ENCODE measurements at regions not wholly inside any gene's neighbourhood (a gene's known extent, or its start where the extent isn't known, plus 50 kb on each side); places are given as distances from the start of the nearest gene placed in this dataset.

- H3K36me3 ChIP-seq (ENCODE audit: control insufficient read depth in 2 of 2, extremely low read depth in 1 of 2, insufficient read depth in 2 of 2, low read length in 2 of 2) = no peaks in the 10 kb centered on the region
- H3K79me2 ChIP-seq (ENCODE audit: control insufficient read depth, insufficient read depth, low read length) = no peaks in the 10 kb centered on the region
- POLR2A ChIA-PET = no interaction called here
- no peaks in the 10 kb centered on the region for H3K4me1 ChIP-seq (ENCODE audit: control insufficient read depth, extremely low read depth, insufficient read depth, low read length)
- intact Hi-C loops (cut with micrococcal nuclease) = no loop called here
- TF ChIP-seq MYC (IDR thresholded peaks at IDR 0.05; ENCODE audit: low read depth, low read length) = no peak
- TF ChIP-seq CTCF (IDR thresholded peaks at IDR 0.05; ENCODE audit: extremely low read depth in 1 of 2, insufficient read depth in 1 of 2, low read depth in 1 of 2, low read length in 2 of 2) = no peak
- no peak for TF ChIP-seq FOS (IDR thresholded peaks at IDR 0.05; ENCODE audit: borderline replicate concordance, insufficient read depth, low read length)
- no peak for TF ChIP-seq GATA2 (IDR thresholded peaks at IDR 0.05; ENCODE audit: insufficient read depth, insufficient read length, low read depth, low read length)
- no peak for TF ChIP-seq JUN (IDR thresholded peaks at IDR 0.05; ENCODE audit: borderline replicate concordance, insufficient read depth, insufficient read length, low read depth)
- no peak for TF ChIP-seq EZH2 (IDR thresholded peaks at IDR 0.05; ENCODE audit: borderline replicate concordance, low read depth, low read length, severe bottlenecking)
- no peak for TF ChIP-seq MAX (IDR thresholded peaks at IDR 0.05; ENCODE audit: insufficient read depth, insufficient read length)
- TF ChIP-seq POLR2AphosphoS5 (IDR thresholded peaks at IDR 0.05; ENCODE audit: insufficient read depth, low read depth, low read length) = no peak
- TF ChIP-seq POLR2A (IDR thresholded peaks at IDR 0.05; ENCODE audit: low read depth, low read length) = no peak
- H3K9me3 ChIP-seq (replicated peaks; ENCODE audit: control insufficient read depth, insufficient read depth, low read length) = no peaks in the 10 kb centered on the region
- no peak overlapping the region for H3K9ac ChIP-seq (replicated peaks; ENCODE audit: extremely low read depth, insufficient read depth, low read length)
- no peaks in the 10 kb centered on the region for H3K9me1 ChIP-seq (replicated peaks; ENCODE audit: control insufficient read depth, extremely low read depth, insufficient read depth, low read length)
- no peaks in the 10 kb centered on the region for H4K20me1 ChIP-seq (replicated peaks; ENCODE audit: control insufficient read depth, extremely low read depth, insufficient read depth, low read length)
- H3K27me3 ChIP-seq (ENCODE audit: control insufficient read depth in 2 of 2, insufficient read depth in 2 of 2, low read length in 2 of 2) = no peaks in the 10 kb centered on the region
- dilution Hi-C loops (cut with MboI; ENCODE audit: extremely low pct_ligation_motif_present, low sequenced_read_pairs) = no loop called here
- CTCF ChIA-PET = no interaction called here
- BruUV-seq (replicated peaks) = no TSS peak
- no peak overlapping the region for H3K27ac ChIP-seq (ENCODE audit: insufficient read depth, low read depth, low read length)
- H3K4me2 ChIP-seq (ENCODE audit: insufficient read depth, low read length) = no peak overlapping the region
- DNase-seq (ENCODE audit: low read depth, low spot score) = no peak
- no peak overlapping the region for H3K4me3 ChIP-seq (replicated peaks in 1 of 3; ENCODE audit: insufficient read depth in 1 of 3, low read depth in 1 of 3, low read length in 3 of 3)
- no peak overlapping the region for H2AFZ ChIP-seq (ENCODE audit: low read depth, low read length)
- no peak for FAIRE-seq
Measured at GRCh38 chr13:54841682-54842081, 1813.1 kb downstream of the OLFM4 start.
